SK-N-SH treated with all-trans-retinoic acid at 6 μM for 48 hours (cell line): ENCODE measurements at regions not wholly inside any gene's neighbourhood (a gene's known extent, or its start where the extent isn't known, plus 50 kb on each side); places are given as distances from the start of the nearest gene placed in this dataset.

Experiments used
- ARNTL ChIP-seq: fragments of 450-650 bp; formaldehyde crosslinking; IDR thresholded peaks from 2 replicates; pipeline ENCODE4 v1.5.0; 2020; ENCODE audit warnings: low read depth, mild to moderate bottlenecking, moderate library complexity, borderline replicate concordance
- CREB5 ChIP-seq: fragments of 250-450 bp; sonication (Bioruptor Pico); IDR thresholded peaks from 2 replicates; pipeline ENCODE4 v1.5.1; 2020; ENCODE audit warnings: low read depth, mild to moderate bottlenecking, moderate library complexity
- ESRRG ChIP-seq: fragments of 250-450 bp; sonication (Bioruptor Pico); IDR thresholded peaks from 2 replicates; pipeline ENCODE4 v1.6.1; 2021; ENCODE audit warnings: mild to moderate bottlenecking
- OSR1 ChIP-seq: fragments of 250-450 bp; sonication (Bioruptor Pico); IDR thresholded peaks from 2 replicates; pipeline ENCODE4 v1.8.0; 2022; ENCODE audit warnings: moderate library complexity, mild to moderate bottlenecking, inconsistent platforms
- PPARA ChIP-seq: fragments of 250-450 bp; sonication (Bioruptor Pico); IDR thresholded peaks from 2 replicates; pipeline ENCODE4 v1.5.0; 2020; ENCODE audit warnings: mild to moderate bottlenecking, borderline replicate concordance
- TCF4 ChIP-seq: fragments of 250-450 bp; sonication (Bioruptor Pico); IDR thresholded peaks from 2 replicates; pipeline ENCODE4 v1.8.0; 2021; ENCODE audit warnings: mild to moderate bottlenecking, moderate library complexity, borderline replicate concordance
- ZFP3 ChIP-seq: fragments of 250-450 bp; sonication (Bioruptor Pico); IDR thresholded peaks from 2 replicates; pipeline ENCODE4 v1.5.0; 2020; ENCODE audit warnings: mild to moderate bottlenecking, moderate library complexity
- TF ChIP-seq, protein P1 (sequence below): fragments of 250-450 bp; sonication (Bioruptor Pico); IDR thresholded peaks from 2 replicates; pipeline ENCODE4 v1.8.0; 2020; ENCODE audit warnings: mild to moderate bottlenecking, moderate library complexity, borderline replicate concordance
- TF ChIP-seq, protein P2 (sequence below): fragments of 250-450 bp; sonication (Bioruptor Pico); IDR thresholded peaks from 2 replicates; pipeline ENCODE4 v1.5.0; 2020; ENCODE audit warnings: mild to moderate bottlenecking, moderate library complexity
- TF ChIP-seq, protein P3 (sequence below): fragments of 250-450 bp; sonication (Bioruptor Pico); IDR thresholded peaks from 2 replicates; pipeline ENCODE4 v1.5.1; 2021; ENCODE audit warnings: mild to moderate bottlenecking, moderate library complexity

DNA sequence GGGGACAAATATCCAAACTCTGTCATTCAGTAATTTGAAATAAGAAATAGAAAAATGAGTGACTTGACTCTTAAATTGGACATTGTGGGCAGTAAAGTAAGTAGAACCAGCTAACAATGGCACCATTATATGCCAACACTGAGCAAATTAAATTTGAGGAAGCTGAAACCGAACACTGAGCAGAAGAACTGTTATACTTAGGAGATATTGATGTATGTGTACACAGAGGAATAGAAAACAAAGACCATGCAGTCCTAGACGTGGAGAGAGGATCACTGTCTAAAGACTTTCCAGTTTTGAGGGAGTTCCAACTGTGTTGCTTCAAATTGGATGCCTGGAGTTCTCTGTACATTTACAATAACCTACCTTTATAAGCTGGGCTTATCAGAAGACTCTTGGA, 427.0 kb upstream of the EYS start:
- no peak for TF ChIP-seq ARNTL
- TF ChIP-seq ZFP3, result no peak
- TF ChIP-seq, protein P1, sequence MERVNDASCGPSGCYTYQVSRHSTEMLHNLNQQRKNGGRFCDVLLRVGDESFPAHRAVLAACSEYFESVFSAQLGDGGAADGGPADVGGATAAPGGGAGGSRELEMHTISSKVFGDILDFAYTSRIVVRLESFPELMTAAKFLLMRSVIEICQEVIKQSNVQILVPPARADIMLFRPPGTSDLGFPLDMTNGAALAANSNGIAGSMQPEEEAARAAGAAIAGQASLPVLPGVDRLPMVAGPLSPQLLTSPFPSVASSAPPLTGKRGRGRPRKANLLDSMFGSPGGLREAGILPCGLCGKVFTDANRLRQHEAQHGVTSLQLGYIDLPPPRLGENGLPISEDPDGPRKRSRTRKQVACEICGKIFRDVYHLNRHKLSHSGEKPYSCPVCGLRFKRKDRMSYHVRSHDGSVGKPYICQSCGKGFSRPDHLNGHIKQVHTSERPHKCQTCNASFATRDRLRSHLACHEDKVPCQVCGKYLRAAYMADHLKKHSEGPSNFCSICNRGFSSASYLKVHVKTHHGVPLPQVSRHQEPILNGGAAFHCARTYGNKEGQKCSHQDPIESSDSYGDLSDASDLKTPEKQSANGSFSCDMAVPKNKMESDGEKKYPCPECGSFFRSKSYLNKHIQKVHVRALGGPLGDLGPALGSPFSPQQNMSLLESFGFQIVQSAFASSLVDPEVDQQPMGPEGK (CRISPR knock-in tag), result no peak
- TF ChIP-seq, protein P2, sequence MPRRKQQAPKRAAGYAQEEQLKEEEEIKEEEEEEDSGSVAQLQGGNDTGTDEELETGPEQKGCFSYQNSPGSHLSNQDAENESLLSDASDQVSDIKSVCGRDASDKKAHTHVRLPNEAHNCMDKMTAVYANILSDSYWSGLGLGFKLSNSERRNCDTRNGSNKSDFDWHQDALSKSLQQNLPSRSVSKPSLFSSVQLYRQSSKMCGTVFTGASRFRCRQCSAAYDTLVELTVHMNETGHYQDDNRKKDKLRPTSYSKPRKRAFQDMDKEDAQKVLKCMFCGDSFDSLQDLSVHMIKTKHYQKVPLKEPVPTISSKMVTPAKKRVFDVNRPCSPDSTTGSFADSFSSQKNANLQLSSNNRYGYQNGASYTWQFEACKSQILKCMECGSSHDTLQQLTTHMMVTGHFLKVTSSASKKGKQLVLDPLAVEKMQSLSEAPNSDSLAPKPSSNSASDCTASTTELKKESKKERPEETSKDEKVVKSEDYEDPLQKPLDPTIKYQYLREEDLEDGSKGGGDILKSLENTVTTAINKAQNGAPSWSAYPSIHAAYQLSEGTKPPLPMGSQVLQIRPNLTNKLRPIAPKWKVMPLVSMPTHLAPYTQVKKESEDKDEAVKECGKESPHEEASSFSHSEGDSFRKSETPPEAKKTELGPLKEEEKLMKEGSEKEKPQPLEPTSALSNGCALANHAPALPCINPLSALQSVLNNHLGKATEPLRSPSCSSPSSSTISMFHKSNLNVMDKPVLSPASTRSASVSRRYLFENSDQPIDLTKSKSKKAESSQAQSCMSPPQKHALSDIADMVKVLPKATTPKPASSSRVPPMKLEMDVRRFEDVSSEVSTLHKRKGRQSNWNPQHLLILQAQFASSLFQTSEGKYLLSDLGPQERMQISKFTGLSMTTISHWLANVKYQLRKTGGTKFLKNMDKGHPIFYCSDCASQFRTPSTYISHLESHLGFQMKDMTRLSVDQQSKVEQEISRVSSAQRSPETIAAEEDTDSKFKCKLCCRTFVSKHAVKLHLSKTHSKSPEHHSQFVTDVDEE (CRISPR knock-in tag), result no peak
- no peak for TF ChIP-seq CREB5
- TF ChIP-seq TCF4 (CRISPR knock-in tag), result no peak
- TF ChIP-seq ESRRG (CRISPR knock-in tag), result no peak
- no peak for TF ChIP-seq PPARA (CRISPR knock-in tag)
- no peak for TF ChIP-seq OSR1
- TF ChIP-seq, protein P3, sequence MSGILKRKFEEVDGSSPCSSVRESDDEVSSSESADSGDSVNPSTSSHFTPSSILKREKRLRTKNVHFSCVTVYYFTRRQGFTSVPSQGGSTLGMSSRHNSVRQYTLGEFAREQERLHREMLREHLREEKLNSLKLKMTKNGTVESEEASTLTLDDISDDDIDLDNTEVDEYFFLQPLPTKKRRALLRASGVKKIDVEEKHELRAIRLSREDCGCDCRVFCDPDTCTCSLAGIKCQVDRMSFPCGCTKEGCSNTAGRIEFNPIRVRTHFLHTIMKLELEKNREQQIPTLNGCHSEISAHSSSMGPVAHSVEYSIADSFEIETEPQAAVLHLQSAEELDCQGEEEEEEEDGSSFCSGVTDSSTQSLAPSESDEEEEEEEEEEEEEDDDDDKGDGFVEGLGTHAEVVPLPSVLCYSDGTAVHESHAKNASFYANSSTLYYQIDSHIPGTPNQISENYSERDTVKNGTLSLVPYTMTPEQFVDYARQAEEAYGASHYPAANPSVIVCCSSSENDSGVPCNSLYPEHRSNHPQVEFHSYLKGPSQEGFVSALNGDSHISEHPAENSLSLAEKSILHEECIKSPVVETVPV, result no peak
